ENCODE measurements at regions not wholly inside any gene's neighbourhood (a gene's known extent, or its start where the extent isn't known, plus 50 kb on each side); places are given as distances from the start of the nearest gene placed in this dataset.

DNA sequence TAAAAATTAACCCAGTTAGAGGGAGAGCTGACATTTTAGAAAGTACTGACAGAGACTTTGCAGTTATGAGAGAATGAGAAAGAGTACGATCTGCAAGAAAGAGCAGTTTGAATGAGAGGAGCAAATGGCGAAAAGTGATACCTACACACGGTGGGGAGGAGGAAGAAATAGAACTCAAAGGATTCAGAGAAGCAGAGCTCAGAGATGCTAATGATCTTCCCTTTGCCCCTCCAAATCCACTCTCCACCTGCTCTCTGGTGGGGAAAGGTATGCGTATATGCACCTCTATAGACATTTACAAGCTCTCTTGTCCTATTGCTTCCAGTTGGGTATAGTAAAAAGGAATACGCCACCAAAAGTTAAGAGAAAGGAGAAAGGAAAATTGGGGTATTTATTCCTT, 123.3 kb upstream of the TTC14 start:
- TF ChIP-seq POLR2A (IDR thresholded peaks at IDR 0.05) = no peak
- TF ChIP-seq, protein P1, sequence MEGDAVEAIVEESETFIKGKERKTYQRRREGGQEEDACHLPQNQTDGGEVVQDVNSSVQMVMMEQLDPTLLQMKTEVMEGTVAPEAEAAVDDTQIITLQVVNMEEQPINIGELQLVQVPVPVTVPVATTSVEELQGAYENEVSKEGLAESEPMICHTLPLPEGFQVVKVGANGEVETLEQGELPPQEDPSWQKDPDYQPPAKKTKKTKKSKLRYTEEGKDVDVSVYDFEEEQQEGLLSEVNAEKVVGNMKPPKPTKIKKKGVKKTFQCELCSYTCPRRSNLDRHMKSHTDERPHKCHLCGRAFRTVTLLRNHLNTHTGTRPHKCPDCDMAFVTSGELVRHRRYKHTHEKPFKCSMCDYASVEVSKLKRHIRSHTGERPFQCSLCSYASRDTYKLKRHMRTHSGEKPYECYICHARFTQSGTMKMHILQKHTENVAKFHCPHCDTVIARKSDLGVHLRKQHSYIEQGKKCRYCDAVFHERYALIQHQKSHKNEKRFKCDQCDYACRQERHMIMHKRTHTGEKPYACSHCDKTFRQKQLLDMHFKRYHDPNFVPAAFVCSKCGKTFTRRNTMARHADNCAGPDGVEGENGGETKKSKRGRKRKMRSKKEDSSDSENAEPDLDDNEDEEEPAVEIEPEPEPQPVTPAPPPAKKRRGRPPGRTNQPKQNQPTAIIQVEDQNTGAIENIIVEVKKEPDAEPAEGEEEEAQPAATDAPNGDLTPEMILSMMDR (IDR thresholded peaks at IDR 0.05 in 4 of 5, conservative IDR thresholded peaks at IDR 0.05 in 1 of 5) = no peak
